Middle frontal gyrus (tissue), 1 donor: ENCODE measurements at regions not wholly inside any gene's neighbourhood (a gene's known extent, or its start where the extent isn't known, plus 50 kb on each side); places are given as distances from the start of the nearest gene placed in this dataset.
"Not testable (repeated sequence)": the region's sequence is repeated elsewhere in the genome, so short reads cannot be mapped to it uniquely, and the experiment has no call there.

ENCODE experiments used
- DNase-seq: peaks from one replicate; pipeline ENCODE4 v3.0.0-alpha.2; 2015; ENCODE audit warnings: low spot score; ENCODE audit errors: extremely low spot score

GRCh38 chr2:138066139-138066806 lies 102.0 kb downstream of the HNMT start:
- DNase-seq, result no peak

GRCh38 chr2:138066841-138067240 lies 102.6 kb downstream of the HNMT start:
- DNase-seq, result no peak

- not testable (repeated sequence) for DNase-seq
These were observed 104.4 kb downstream of the HNMT start for GRCh38 chr2:138068669-138069068.

DNA sequence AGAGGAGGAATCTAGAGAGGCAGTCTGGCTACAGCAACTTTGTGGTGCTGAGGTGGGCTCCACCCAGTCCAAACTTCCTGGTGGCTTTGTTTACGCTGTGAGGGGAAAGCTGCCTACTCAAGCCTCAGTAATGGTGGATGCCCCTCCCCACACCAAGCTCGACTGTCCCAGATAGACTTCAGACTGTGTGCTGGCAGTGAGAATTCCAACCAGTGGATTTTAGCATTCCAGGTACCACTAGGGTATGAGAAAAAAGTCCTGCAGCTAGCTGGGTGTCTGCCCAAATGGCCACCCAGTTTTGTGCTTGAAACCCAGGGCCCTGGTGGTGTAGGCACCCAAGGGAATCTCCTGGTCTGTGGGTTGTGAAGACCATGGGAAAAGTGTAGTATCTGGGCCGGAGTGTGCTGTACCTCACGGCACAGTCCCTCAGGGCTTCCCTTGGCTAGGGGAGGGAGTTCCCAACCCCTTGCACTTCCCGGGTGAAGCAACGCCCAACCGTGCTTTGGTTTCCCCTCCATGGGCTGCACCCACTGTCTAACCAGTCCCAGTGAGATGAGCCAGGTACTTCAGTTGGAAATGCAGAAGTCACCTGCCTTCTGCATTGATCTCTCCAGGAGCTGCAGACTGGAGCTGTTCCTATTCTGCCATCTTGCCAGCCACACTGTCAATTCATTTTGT lies 106.9 kb downstream of the HNMT start:
- not testable (repeated sequence) for DNase-seq

GRCh38 chr2:138071720-138072719 lies 107.7 kb downstream of the HNMT start:
- DNase-seq, result no peak

GRCh38 chr2:138078153-138078552 lies 113.9 kb downstream of the HNMT start:
- DNase-seq, result peak; percentile 43

- DNase-seq, result no peak
These were observed 115.7 kb downstream of the HNMT start for GRCh38 chr2:138079976-138080375.

GRCh38 chr2:138081225-138082073 lies 117.2 kb downstream of the HNMT start:
- no peak for DNase-seq

DNA sequence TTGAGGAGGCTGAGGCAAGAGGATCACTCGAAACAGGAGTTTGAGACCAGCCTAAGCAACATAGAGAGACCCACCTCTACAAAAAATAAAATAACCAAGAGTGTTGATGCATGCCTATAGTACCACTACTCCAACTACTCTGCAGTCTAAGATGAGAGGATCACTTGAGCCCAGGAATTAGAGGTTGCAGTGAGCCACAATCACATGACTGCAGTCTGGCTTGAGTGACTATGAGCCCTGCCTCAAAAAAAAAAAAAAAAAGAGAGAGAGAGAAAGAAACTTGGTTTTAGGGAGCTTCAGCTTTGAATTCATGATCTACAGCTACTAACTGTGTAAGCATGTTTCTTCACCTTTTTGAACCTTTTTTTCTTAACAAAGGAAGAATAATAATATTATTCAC lies 119.9 kb downstream of the HNMT start:
- DNase-seq, result no peak

DNA sequence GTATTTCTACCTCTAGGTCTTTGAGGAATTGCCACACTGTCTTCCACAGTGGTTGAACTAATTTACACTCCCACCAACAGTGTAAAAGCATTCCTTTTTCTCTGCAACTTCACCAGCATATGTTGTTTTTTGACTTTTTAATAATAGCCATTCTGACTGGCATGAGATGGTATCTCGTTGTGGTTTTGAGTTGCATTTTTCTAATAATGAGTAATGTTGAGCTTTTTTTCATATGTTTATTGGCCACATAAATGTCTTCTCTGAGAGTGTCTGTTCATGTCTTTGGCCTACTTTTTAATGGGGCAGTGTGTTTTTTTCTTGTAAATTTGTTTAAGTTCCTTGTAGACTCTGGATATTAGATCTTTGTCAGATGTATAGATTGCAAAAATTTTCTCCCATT lies 121.2 kb downstream of the HNMT start:
- not testable (repeated sequence) for DNase-seq

DNA sequence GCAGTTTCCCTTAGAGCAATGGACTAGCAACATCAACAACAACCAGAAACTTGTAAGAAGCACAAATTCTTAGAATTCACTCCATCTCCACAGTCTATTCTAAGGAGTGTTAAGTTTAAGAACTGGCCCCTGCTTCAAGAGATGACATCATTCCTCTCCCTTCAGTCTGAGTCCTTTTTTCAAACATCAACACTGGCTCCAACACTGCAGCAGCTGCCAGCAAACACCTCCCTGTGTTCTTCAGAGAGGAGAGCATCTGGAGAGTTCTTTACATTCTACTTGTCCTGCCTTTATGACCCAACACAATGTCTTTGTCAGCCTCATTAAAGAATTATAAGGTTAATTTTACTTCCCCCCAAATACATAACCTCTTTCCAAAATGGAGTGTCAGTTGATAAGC lies 122.3 kb downstream of the HNMT start:
- no peak for DNase-seq

DNA sequence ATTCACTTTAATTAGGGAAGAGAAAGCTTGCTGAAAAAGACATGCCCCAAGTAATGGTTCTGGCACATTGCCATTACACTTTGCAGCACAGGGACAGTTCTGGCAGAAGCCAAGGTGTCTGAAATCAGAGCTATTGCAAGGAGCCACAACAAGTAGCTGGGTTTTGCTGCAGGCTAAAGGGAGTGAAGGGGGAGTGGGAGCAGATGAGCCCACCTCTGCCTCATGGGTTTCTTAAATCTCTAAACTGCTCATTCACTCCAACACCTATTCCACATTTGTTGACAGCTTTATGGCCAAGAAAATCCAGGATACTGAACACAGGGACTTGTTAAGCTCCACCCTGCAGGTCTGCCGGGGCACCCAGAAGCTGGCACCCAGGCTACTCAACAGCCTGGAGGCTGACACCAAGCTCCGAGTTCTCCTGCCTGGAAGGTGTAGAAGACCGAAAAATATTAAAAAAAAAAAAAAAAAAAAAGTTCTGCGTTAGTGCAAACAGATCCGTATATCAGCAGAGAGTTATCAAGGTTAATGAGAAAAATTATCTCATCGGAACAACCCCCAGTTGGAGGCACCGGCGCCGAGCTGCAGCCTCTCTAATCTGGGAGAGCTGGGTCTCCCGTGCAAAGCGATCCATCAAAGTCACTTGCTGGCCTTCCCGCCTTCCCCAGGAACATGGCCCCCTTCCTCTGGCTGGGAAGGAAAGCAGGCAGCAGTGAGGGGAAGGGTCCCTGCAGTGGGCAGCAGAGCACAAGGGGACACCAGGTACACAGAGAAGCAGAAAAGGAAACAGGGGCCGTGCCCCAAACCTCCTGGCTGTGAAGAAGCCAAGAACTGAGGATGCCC lies 123.7 kb downstream of the HNMT start:
- no peak for DNase-seq

GRCh38 chr2:138090330-138090729 lies 126.1 kb downstream of the HNMT start:
- DNase-seq, result no peak

DNA sequence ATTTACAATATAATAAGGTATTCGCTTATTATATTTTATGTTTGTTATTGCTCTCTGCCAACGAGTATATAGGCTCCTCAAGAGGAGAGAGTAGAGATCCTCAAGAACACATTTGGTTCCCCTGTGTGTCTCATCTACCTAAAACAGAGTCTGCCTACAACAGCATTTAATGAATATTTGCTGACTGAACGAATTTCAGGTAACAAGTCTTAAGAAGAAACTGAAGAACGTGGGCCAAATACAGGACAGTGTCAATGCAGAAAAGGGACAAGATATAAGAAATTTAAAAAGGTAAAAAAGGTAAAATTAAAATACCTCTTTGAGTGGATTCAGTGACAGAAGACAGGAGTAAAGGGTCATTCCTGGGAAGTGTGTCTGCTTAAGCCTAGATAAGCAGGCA lies 129.2 kb downstream of the HNMT start:
- no peak for DNase-seq

DNA sequence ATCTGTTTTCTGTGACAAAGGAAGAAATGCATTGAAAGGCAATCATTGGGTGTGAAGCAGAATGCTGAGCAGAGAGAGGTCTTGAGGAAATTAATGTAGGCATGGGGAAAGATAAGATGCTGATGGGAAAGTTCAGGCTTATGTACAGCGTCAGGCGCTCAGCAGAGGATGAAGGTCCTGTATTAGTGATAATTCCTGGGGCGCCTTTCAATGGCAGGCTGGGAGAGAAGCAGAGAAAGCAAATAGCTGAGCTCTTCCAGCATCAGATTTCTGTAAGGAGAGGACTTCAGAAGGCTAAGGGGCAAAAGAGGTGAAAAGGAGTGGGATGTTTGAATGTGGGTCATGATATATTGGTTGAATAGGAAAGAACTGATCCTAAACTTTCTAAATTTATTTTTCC lies 129.8 kb downstream of the HNMT start:
- no peak for DNase-seq

DNA sequence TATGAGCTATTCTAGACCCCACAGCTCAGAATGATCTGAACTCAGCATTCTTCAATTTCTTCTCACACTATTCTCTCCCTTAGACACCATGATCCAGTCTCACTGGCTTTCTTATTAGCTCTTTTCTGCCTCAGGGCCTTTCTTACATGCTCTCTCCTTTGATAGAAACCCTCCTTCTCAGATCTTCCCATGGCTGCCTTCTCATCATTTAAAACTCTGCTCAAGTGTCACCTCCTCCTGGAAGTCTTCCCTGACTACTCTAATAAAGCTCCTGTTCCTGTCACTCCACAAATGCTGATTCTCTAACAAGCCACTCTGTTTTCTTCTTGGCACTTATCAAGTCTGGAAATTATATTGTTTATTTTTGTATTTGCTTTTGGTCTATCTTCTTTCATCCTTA lies 131.1 kb downstream of the HNMT start:
- no peak for DNase-seq

- DNase-seq, result not testable (repeated sequence)
These were observed 135.0 kb downstream of the HNMT start for GRCh38 chr2:138099288-138099687.

DNA sequence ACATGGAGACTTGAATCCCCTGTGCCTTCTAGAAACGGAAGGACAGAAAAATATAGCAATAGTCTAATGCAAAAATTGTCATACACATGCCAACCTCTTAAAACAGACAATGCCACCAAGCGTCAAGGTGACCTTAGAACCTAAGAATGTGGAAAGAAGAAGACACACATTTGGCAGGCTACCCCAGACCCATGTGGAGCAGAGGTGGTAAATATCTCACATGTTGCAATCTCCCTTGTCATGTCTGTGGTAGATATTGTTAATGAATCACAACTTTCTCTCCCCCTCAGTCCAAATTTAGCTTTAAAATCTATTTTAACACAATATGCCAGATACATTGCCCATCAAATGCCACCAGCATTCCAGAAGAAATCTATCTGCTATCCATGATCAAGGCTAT lies 137.4 kb downstream of the HNMT start:
- DNase-seq, result no peak

GRCh38 chr2:138102664-138103063 lies 138.4 kb downstream of the HNMT start:
- no peak for DNase-seq

GRCh38 chr2:138103156-138103555 lies 138.9 kb downstream of the HNMT start:
- DNase-seq, result no peak
